ENCODE measurements at regions not wholly inside any gene's neighbourhood (a gene's known extent, or its start where the extent isn't known, plus 50 kb on each side); places are given as distances from the start of the nearest gene placed in this dataset.

- TF ChIP-seq CTCF (IDR thresholded peaks at IDR 0.05) (no peak), IRF2 (CRISPR knock-in tag; IDR thresholded peaks at IDR 0.05; ENCODE audit: borderline replicate concordance, low read depth) (no peak), E2F4 (CRISPR knock-in tag; IDR thresholded peaks at IDR 0.05; ENCODE audit: borderline replicate concordance, low read depth) (no peak), ARID4B (CRISPR knock-in tag; IDR thresholded peaks at IDR 0.05; ENCODE audit: borderline replicate concordance) (no peak), MAX (CRISPR knock-in tag; IDR thresholded peaks at IDR 0.05) (no peak), NR2C2 (CRISPR knock-in tag; IDR thresholded peaks at IDR 0.05) (no peak), KAT7 (CRISPR knock-in tag; IDR thresholded peaks at IDR 0.05; ENCODE audit: borderline replicate concordance) (no peak), USF2 (CRISPR knock-in tag; IDR thresholded peaks at IDR 0.05) (no peak), CREB1 (CRISPR knock-in tag; IDR thresholded peaks at IDR 0.05) (no peak), STAT6 (CRISPR knock-in tag; conservative IDR thresholded peaks at IDR 0.05; ENCODE audit: low read depth) (no peak)
These were observed 331.3 kb upstream of the CCNG1 start for GRCh38 chr5:163106098-163106497.

Measured in WTC11 (cell line).